B cell (primary cell): ENCODE measurements at regions not wholly inside any gene's neighbourhood (a gene's known extent, or its start where the extent isn't known, plus 50 kb on each side); places are given as distances from the start of the nearest gene placed in this dataset.

Experiments used
- EZH2 ChIP-seq: IDR thresholded peaks from 2 replicates; pipeline ENCODE4 v1.6.1; 2012; ENCODE audit warnings: borderline replicate concordance, low read depth, mild to moderate bottlenecking, moderate library complexity, low read length; ENCODE audit not compliant: insufficient read depth, poor library complexity, severe bottlenecking
- TF ChIP-seq, protein P1 (sequence below): fragments of 200-600 bp; IDR thresholded peaks from one replicate; pipeline ENCODE4 v1.8.0; 2022; ENCODE audit warnings: antibody characterized with exemption, mild to moderate bottlenecking

DNA sequence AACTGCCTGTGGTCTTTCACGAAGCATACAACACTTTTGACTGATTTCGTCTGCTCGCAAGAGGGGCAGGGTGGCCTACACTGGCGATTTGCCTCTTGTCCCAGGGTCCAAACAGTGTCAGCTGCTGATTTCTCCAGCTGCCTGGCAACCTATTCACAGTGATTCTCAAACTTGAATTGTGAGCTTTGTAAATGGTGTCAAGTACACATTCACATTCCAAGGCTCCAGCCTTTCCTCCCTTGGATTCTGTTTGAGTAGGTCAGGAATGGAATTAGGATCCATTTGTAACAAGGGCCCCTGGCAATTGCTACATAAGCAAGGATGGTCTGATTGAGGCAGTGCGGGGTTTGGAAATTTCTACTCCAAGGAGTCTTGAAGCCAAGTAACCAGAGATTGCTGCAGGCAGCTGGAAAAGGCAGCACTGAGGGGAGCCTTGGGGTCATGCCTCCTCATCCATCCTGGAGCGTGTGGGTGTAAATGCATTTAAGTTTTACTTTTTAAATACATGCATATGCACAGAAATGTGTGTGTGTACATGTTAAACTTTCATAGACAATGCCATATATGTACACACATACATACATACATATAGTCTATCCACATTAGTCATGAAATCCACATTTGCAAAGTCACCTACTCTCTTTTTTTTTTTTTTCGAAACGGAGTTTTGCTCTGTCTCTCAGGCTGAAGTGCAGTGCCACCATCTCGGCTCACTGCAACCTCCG is 86.8 kb upstream of the UXS1 start:
- TF ChIP-seq, protein P1, sequence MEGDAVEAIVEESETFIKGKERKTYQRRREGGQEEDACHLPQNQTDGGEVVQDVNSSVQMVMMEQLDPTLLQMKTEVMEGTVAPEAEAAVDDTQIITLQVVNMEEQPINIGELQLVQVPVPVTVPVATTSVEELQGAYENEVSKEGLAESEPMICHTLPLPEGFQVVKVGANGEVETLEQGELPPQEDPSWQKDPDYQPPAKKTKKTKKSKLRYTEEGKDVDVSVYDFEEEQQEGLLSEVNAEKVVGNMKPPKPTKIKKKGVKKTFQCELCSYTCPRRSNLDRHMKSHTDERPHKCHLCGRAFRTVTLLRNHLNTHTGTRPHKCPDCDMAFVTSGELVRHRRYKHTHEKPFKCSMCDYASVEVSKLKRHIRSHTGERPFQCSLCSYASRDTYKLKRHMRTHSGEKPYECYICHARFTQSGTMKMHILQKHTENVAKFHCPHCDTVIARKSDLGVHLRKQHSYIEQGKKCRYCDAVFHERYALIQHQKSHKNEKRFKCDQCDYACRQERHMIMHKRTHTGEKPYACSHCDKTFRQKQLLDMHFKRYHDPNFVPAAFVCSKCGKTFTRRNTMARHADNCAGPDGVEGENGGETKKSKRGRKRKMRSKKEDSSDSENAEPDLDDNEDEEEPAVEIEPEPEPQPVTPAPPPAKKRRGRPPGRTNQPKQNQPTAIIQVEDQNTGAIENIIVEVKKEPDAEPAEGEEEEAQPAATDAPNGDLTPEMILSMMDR: no peak
- TF ChIP-seq EZH2: no peak
